NCI-H2227 treated with DMSO at 0.1 percent for 48 hours (cell line): ENCODE measurements at regions not wholly inside any gene's neighbourhood (a gene's known extent, or its start where the extent isn't known, plus 50 kb on each side); places are given as distances from the start of the nearest gene placed in this dataset.
"Not testable (repeated sequence)": the region's sequence is repeated elsewhere in the genome, so short reads cannot be mapped to it uniquely, and the experiment has no call there.

Experiments
- DNase-seq: peaks from one replicate; lab custom pipeline; 2025; lab: John Stamatoyannopoulos, UW

GRCh38 chr20:29687438-29687837, 1570.0 kb upstream of the DEFB115 start:
- no peak for DNase-seq

DNA sequence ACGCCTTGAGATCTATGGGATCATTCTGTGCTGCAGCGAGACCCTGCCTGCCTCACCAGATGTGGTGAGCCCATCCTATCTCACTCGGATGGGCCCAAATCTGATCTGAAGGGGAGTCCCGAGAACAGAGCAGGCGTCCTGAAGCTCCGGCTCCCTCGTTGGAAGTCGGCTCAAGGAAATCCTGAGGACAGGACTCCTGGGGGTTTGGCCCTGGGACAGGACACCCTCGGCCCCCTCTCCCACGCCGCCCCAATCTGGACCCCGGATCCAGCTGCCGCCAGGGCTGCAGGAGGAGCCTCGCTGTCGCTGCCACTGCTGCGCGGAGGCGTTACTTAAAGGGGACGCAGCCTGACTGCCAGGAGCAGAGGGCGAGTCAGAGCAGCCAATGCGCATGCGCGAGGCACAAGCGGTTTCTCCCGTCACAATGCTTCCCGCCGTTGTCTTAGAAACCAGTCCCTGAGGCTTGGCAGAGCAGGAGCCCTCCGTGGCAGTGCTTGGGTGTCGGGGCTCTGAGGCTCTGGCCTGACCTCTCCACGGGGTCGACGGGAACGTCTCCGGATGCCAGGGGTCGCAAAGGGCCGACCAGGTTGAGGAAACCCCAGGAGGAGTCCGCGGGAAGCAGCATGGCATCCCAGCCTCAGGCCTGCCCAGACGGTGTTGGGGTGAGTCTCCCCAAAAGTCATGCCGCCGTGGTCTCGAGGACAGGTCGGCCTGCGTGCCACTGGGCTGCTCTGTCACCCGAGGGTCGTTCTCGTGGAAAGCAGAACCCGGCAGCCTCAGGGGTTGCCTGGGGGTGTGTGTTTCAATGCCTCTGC, 1567.8 kb upstream of the DEFB115 start:
- DNase-seq: peak; percentile 76

GRCh38 chr20:29690274-29690673, 1567.2 kb upstream of the DEFB115 start:
- DNase-seq: no peak

DNA sequence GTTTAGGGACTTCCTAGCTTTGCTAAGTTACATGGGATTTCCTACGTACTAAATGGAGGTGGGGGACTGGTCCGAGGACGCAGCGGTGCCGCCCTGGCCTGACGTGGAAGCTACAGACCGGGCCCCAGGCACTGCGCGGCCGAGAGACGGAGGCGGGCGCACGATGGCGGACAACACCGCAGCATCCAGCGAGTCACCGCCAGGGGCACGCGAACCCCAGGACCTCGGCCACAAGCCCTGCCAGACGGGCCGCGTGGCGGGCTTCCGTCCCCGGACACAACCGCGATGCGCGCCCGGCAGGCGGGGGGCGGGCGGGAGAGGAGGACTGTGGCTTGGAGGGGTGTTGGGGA, 1516.9 kb upstream of the DEFB115 start:
- no peak for DNase-seq

DNA sequence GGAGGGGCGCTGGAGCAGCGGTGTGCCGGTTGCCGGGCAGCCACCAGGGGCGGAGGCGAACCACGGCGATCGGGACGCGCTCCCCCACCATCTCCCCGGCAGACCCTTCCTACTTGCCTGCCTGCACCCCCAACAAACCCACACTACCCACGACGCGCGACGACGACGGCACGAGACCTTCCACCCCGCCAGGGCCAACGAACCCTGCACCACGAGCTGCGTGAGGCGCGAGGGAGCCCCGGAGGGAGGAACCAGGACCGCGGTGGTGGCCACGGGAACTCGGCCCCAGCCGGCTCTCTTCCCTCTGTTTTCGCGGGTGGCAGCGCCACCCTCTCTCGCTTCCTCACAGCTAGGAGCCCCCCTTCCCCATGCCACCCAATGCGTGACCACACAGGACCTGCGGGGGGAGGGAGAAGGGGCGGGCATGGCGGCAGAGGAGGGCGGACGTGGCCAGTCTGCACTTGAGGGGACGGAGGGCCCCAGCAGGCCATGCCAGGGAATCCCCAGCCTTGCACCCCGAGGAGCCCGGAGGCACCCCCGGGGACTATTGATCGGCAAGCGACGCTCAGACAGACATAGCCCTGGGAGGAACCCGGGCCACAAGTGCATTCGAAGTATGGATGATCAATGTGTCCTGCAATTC, 1516.4 kb upstream of the DEFB115 start:
- no peak for DNase-seq

- no peak for DNase-seq
Observed at GRCh38 chr20:29741594-29741893, 1515.9 kb upstream of the DEFB115 start.

DNA sequence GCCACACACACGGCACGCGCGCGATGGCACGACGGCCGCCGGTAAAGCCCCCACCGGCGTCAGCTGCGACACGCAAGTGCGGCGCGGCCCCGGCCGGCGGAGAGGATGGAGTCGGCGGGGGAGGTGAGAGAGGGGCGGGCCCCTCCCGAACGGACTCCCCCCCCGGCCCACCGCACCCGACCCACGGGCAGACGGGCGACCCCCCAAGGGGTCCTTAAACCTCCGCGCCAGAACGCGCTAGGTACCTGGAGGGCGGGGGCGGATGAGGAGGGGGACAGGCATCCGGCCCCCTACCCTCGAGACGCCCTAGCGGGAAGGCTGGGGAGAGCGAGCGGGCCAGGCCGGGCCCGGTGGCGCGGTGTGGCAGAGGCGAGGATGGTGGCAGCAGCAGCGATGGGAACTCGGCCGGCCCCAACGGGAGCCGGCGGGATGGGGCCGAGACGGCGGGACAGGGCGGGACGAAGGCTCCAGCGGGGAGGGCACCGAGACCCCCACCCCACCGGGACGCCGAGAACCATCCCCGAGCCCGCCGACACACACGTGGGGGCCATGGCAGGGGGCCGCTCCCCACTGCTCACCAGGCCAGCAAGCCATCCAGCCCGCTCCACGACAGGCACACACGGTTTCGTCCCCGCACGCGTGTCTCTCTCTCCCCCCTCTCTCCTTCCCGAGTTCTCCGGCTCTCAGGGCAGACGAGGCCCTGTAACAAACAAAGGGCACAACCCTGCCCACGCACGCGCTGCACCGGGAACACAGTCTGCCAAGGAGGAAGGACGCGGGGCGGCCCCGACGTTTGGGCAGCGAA, 1515.4 kb upstream of the DEFB115 start:
- DNase-seq: no peak

- DNase-seq: no peak
Observed at GRCh38 chr20:29742699-29743100, 1514.8 kb upstream of the DEFB115 start.

GRCh38 chr20:29743101-29743931, 1514.1 kb upstream of the DEFB115 start:
- DNase-seq: no peak

DNA sequence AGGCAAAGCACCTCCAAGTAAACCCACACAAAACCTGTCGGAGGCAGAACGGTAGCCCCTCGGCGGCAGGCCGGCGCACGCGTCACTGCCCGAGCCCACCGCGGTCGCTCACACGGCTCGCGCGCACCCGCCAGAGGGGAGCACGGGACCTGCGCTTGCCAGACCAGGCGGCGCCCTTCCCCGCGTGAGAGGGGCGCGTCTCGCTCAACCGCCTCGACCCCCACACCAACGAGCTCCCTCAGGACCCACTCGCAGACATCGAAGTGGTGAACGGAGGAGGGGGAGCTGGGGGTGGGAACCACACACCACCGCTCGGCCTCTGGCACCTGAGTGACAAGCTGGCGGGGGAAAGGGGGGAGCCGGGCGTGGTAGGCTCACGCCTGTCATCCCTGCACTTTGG, 1513.4 kb upstream of the DEFB115 start:
- no peak for DNase-seq

DNA sequence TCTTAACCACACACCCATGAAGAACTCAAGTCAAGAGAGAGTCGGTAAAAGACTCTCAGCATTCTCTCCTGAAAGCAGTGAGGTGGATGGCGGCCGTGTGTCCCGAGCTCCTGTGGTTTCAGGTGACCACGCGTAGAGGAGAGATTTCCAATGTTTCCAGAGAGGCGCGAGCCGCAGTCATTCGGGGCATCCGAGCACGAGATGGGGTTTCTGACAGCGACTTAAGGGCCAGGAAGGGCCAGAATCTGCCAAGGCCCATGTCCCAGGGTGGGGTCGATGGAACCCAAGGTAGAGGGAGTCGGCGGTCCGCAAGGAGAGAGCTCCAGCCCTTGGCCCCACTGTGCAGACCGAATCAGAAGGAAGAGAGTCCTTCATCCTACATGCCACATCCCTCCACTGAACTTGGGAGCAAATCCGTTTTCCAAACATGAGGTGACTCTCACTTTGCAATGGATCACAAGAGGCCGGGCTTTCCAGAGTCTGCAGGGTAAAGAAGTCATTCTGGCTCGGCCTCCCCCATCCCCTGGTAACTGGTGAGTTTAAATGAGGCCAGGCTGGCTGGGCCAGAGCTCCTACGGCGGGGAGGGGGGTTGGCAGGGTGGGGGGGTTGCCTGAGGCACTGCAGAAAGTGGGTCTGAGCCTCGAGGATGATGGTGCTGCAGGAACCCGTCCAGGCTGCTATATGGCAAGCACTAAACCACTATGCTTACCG, 1511.8 kb upstream of the DEFB115 start:
- not testable (repeated sequence) for DNase-seq

DNA sequence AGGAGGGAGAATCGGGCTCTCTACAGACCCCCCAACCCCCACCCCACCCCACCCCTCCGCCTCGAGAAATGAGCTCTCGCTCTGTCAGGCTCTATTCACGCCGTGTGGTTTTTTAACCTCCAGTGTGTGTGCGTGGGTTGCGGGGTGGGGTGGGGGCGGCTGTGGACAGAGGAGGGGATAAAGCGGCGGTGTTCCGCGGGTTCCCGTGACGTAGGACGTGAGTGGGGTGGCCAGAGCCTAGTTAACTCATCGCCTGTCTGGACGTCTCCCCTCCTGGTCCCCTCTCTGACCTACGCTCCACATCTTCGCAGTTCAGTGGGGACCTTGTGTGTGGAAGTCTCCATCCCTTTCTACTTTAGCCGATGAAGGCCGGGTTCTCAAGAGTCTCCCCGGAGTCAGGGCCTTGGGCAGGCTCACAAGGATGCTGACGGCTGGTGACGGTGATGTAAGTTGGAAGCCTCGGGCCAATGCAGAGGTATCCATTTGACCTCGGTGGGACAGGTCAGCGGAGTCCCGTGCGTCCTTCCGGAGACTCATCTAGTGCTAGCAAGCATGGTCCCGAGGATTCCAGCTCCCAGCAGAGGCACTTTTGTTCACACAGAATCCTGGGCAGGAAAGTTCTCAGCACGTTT, 1507.1 kb upstream of the DEFB115 start:
- no peak for DNase-seq

- DNase-seq: not testable (repeated sequence)
Observed at GRCh38 chr20:29752644-29753425, 1504.6 kb upstream of the DEFB115 start.

DNA sequence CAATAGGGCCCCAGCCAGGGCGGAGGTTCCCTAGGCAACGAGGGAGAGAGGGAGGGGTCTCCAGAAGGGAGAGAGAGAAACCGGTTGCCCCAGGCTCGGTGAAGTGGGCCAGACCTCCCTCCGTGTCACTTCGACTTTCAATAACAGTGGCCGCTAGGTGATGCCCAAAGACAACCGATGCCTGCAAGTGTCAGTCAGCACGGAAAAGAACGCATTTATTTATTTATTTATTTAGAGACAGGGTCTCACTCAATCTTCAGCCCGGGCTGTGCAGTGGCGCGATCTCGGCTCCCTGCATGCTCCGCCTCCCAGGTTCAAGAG, 1504.1 kb upstream of the DEFB115 start:
- peak; percentile 11 for DNase-seq

DNA sequence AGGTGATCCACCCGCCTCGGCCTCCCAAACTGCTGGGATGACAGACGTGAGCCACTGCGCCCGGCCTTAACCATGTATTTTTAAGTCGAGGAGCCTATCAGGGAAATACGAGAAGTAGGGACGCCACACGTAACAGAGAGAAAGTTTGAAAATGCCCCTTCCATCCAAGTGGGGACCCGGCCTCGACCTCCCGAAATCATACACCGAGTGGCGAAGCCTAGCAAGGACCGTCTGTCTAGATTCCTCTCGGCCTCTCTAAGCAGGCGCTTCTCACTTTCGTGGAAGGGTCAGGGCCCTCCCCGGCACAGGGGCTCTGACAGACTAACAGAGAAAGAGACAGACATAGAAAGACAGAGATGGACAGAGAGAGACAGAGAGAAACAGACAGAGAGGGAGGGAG, 1503.6 kb upstream of the DEFB115 start:
- DNase-seq: not testable (repeated sequence)

- DNase-seq: not testable (repeated sequence)
Observed at GRCh38 chr20:29755854-29756498, 1501.5 kb upstream of the DEFB115 start.

- no peak for DNase-seq
Observed at GRCh38 chr20:29756664-29757063, 1500.8 kb upstream of the DEFB115 start.

DNA sequence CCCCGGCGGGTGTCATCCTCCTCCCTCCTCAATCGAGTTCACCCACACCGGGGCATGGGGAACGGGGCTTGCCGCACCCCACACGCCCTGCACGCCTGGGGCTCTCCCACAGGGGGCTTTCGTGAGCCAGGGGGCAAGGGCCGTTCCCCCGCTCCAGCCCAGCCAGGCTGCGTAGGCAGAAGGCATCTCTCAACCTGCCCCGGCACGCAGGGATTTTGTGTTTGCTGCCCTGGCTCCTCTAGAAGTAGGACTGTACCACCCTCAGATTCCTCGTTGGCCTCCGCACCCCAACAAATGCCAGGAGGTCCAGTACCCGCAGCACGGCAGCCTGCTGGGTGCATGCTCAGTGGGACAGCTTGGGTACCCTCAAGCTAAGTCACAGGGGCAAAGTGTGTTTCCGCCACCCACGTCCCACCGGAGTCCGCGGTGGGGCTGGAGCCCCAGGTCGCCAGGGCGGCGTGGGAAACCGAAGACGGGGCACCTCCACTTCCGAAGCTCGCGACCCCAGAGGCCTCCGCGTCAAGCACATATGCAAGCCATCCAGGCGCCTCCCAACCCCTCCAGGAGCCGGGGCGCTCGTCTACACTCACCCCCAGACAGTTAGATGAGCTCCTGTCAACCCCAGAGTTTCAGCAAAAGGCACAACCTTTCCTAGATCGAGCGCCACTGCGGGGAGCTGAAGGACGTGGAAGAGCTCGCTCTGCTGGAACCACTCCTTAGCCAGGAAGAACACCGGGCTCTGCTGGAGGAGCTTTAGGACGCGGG, 1495.7 kb upstream of the DEFB115 start:
- DNase-seq: not testable (repeated sequence)

- DNase-seq: no peak
Observed at GRCh38 chr20:29762620-29763019, 1494.8 kb upstream of the DEFB115 start.
